Stimulated activated CD4-positive, alpha-beta T cell treated with anti-CD3 and anti-CD28 coated beads, Interleukin-15, amount 100 ng/mL, for 1 hour (primary cell): ENCODE measurements at regions not wholly inside any gene's neighbourhood (a gene's known extent, or its start where the extent isn't known, plus 50 kb on each side); places are given as distances from the start of the nearest gene placed in this dataset.
"Not testable (repeated sequence)": the region's sequence is repeated elsewhere in the genome, so short reads cannot be mapped to it uniquely, and the experiment has no call there.

Experiments used
- DNase-seq, 2 donors: peaks; one replicate each; pipeline ENCODE4 v3.0.0-alpha.2; 2020; ENCODE audit warnings: low read depth in 1 of 2, low spot score in 1 of 2

DNA sequence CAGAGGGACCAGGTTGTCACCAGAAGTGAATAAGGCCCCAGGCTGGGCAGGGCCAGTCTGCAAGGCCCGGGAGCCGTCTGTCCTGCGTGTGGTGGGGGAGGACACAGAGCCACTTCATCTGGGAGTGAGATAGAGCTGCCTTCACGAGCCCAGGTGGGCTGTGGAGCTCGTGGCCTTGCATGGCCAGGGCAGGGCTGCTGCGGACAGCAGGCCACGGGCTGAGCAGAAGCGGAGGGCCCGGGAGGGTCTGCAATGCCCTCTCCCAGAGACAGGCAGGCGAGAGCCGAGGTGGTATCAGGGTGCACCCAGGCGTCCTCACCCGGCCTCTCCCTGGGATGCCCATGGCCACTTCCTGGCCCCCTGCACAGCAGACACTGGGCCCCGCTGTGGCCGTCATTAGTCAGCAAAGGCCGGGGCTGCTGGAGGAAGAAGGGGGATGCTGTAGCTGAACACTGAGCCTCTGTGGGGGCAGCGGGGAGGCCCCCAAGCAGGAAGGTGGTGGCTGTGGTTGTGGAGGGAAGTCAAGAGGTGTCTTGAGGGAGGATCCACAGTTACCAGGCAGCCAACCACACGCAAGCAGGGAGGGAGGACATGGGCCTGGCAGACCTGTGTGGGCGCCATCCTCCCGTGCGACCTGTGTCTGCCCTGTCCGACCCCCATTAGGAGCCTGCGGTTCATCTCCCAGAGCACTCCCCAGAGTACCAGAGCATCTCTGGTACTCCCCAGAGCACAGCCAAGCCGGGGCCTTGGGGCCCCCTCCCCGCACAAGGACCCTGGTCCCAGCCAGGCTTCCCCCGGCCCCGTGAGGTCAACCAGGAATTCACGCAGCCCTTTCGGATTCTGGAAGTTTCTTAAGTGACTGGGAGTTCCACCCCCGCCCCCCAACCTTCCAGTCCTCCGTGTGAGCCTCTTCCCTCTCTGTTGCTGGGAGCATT lies 1109.5 kb downstream of the BRD1 start:
- no peak for DNase-seq

DNA sequence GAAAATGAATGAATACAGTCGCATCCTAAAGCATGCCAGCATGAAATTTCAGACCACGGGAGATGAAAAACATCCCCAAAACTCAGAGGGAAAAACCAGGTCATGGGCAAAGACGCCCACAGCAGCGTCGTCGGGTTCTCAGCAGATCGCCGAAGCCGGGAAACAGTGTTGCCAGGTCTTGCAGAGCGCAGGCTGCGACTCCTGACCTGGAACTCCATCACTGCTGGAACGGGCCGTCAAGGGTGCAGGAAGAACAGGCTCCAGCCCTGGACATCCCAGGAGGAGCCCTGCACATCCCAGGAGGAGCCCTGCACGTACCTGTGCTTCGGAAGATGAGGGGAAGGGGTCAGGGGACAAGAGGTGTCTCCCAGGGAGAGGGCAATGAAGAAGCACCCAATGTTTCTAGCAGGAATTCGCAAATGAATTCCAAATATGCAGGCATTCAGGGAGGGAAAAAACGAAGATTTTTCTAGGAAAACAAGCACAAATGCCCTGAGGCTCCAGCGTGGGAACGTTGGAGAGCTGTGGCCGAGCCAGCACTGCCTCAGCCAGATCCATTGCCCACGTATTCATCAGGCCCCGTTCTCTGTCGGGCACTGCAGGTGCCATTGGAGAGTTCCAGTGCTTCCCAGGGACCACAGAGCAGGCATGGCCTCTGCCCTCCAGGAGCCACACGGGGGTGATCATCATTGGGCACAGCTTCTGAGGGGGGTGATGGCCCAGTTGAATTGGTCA lies 1110.4 kb downstream of the BRD1 start:
- DNase-seq, result no peak

DNA sequence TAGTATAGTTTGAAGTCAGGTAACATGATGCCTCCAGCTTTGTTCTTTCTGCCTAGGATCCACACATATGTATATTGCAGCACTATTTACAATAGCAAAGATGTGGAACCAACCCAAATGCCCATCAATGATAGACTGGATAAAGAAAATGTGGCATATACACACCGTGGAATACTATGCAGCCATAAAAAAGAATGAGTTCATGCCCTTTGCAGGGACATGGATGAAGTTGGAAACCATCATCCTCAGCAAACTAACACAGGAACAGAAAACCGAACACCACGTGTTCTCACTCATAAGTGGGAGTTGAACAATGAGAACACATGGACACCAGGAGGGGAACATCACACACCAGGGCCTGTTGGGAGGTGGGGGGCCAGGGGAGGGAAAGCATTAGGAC lies 1111.5 kb downstream of the BRD1 start:
- DNase-seq, result not testable (repeated sequence)

DNA sequence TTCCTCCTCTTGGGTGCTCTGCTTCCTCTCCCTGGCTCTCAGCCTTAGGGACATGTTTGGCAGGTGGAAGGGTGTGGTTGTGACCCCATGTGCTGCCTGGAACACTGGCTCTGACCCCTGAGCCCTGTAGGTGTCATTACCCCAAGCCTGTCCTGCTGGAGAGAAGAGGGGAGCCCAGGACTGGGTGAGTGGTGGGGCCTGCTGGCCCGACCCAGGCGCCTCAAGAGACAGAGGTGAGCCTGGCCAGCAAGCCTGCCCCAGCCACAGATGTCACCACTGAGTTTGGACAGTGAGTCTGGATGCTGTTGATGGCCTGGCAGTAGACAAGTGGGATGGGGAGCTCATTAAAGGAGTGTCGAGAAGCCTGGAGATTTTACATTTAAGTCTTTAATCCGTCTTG lies 1112.2 kb downstream of the BRD1 start:
- DNase-seq, result no peak

DNA sequence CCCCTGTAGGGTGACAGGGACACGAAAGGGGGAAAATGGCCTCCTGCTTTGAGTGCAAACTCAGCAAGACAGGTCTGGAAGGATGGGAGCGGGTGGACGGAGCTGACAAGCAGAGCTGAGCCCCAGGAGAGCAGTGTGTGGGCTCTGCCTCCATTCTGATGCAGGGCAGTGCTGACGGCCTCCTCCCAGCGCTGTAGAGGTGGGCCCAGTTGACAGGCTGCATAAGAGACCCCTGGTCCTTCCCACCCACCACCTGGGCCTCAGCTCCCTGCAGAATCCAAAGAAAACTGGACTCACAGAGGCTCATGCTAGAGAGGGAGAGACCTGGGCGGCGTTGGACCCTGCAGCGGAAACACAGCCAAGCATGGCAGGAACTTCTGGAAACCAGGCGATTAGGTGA lies 1113.4 kb downstream of the BRD1 start:
- no peak for DNase-seq

DNA sequence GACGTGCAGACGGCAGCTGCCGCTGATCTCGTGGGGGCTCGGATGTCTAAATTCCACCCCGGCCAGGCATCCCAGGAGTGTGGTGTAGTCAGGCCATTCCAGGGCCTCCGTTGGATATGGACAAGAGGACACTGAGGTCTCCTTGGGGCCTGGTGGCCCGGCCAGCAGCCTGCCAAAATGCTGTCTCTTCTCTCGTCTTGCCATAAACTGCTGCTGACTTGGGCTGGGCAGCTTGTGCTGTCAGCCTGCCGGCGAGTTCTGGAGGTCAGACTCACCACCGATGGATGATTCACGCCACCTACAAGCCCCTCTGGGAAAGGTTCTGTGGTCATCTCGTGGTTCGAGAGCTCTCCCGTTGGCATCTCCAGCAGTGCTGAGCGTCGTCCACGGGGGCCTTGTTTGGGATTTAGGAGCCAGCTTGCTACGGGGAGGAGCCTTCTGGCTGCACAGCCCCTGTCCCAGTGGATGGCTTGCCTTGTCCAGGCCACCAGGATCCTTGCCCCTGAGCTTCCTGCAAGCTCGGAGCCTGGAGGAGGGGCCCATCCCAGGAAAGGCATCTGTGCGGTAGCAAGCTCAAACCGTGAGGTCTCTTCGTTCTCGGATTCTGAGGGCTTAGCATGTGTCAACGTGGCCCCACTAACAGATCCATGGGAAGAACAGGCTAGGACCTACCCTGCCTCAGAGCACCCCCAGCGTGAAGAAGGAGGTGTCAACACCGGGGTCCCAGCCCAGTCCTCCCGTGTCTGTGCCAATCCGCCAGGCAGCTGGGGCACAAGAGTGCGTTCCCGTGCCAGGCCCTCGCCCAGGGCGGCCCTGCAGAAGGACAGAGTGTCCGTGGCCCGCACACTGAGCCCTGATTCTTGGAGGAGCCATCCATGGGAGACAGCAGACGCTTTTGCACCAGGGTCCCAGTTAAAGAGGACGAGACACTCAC lies 1114.1 kb downstream of the BRD1 start:
- no peak for DNase-seq

DNA sequence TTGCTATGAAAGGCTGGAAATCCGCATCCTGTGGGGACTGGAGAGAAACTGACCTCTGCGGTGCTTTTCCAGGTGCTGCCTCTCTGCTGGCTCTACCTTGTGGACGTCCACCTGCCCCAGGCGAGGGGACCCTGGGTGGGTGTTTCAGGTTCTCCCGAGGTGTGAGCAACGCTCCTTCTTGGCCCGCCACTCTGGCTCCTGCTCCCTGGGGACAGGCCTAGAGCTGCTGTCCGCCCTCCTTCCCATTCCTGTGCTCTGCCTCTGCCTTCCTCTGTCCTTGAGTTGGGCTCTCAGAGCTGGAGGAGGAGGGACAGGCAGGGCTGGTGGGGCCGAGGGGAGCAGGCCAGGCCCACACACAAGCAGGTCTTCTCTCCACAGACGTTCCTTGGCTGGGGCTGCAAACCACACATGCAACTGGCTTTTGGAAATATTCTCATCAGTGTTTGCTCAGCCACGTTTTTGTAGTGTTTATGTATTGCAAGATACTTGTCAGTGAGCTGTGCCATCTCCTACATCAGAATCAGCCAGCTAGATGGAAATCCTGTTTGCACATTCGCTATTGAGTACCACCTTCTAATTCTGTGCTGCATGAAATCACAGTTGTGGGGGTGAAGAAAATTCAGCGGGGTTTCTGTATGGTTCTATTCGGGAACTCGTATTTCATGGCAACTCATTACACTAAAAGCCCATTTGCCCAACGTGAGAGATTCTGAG lies 1115.0 kb downstream of the BRD1 start:
- no peak for DNase-seq

DNA sequence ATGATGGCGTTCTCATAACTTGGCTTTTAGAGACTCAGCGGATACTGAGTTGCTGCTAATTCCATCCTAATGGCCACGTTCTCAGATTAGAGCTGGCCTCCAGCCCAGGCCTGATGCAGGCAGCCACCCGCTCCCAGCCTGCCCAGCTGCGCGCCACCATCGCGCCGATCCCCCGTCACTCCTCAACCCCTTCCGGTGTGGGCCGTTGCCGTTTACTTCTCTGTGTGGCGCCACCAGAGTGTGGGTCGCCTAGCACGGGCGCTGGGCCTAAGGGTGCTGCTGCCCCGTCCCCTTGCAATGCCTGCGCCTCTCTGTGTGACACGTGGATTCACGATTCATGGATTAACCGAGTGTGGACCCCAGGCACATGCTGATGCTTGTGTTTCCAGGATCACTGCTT lies 1116.0 kb downstream of the BRD1 start:
- no peak for DNase-seq

DNA sequence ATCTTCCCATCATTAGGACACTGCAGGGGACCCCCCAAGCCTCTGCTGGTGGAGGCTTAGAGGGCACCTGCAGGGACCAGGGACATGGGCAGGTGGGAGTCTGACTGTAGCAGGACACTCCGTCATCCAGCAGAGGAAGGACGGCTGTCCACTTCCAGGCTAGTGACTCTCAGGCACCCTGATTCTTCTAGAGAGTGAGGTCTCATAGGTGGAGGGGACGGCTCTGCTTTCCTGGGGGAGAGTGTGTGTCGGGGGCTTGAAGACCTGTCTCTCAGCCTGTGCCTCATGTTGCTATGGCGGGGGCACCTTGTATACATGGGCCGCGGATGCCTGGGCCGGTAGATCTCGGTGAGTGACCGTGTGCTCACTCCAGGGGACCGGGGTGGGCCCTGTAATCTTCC lies 1116.6 kb downstream of the BRD1 start:
- no peak for DNase-seq

DNA sequence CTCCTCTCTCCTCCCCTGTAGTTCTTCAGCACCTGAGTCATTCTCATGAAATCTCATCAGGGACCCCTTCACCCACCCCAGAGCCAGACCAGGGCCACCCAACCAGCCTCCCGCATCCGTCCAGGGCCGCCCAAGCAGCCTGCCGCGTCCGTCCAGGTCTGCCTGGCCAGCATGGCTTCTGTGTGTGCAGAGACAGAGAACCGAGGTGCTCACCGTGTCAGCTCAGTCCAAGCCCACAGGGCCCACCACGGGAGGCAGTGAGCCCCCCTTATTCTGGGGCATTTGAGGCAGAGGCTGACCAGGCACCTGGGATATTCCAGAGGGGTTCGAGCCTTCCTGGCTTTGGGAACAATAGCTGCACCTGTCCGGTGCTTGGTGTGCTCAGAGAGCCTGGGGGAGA lies 1117.3 kb downstream of the BRD1 start:
- DNase-seq, result no peak

DNA sequence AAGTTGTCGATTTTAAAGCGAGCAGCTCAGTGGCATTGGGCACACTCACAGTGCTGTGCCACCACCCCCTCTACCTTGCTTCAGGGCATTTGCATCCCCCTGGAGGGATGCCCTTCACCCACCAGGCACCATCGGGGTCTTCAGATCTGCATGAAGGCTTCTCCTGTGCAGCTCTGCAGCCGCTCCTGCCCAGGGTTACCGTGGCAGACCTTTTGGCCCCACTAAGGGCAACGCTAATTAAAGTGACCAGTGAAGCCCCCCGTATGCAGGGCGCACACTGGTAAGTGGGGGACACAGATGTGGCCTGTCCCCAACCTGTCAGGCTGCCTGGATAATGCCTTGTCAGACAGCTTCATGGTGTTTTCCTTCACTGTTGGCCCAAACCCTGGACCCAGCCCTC lies 1117.7 kb downstream of the BRD1 start:
- no peak for DNase-seq

DNA sequence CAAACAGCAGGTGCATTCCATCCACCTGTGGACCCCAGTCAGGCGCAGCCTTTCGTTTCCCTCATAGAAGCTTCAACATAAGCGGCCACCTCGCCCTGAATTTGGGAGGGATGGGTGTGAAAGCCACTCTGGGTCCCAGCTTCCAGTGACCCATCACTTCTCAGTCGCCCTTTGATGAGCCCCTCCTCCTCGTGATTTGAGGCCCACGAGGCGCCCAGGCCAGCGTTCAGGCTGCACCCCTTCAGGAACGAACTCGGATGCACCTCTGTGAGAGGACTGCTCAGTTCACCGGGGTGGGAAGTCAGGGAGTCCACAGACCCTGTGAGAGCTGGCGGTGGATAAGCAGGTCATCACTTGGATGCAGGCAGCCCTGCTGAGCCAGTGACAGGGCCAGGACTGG lies 1118.2 kb downstream of the BRD1 start:
- DNase-seq, result no peak

DNA sequence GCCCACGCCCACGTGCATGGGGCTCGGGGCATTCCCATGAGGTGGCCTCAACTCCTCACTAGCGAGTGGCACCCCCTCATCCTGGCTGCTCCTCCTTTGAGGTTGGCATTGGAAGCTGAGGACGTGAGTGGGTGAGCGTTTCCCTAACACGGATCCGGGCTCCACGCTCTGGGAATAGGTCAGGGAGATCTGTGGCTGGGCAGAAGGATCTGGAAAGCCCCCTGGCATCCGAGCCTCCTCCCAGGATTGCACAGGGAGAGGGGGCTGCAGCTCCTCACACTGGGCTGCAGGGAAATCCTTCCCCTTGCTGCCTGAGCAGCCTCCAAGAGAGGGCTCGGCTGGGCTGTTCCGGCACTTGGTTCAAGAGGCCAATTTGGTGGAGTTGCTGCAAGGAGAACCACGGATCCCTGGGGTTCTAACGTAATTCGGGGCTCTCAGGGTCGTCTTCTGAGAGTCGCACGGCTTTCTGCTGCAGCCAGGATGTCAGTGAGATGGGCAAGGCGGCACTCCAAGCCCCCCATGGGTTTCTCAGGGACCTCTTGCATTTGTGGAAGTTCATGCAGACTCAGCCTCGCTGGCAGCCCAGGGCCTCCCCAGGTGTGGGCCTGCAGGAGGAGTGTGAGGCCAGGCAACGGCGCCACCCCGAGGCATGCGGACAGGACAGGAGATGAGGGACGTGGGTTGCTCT lies 1119.0 kb downstream of the BRD1 start:
- DNase-seq, result no peak

DNA sequence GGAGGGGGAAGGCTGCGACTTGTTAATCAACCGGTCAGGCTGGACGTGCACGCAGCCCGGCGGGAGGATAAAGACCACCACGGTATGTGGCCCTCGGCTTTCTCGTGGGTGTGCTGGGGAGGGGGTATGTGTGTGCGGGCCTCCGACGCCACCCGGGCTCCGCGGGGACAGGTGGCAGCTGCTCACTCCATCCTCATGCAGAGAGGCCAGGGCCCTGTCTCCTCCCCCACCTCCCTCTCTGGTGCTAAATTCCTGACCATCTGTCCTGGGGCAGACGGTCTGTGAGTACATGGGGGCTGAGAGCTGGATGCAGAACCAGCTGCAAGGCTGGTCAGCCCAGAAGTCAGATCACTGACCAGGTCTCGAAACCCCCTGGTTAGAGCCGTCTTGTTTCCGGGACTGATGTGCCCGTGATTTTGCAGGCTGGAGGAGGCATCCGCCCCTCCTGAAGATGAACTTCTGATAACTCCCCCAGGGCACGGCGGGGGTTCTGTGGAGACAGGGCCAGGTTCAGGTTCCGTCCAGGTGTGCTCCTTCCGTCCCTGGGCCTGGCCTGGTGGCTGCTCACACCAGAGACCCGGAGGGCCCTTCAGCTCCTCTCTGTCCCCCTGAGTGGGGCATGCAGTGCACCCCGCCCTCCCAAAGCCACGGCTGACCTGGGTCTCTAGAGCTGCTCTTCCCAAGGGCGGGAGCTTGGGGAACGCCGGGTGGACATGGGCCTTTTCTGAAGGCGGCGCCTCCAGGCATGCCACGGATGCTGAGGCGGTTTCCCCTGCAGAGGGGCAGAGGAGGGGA lies 1119.7 kb downstream of the BRD1 start:
- DNase-seq, result no peak

DNA sequence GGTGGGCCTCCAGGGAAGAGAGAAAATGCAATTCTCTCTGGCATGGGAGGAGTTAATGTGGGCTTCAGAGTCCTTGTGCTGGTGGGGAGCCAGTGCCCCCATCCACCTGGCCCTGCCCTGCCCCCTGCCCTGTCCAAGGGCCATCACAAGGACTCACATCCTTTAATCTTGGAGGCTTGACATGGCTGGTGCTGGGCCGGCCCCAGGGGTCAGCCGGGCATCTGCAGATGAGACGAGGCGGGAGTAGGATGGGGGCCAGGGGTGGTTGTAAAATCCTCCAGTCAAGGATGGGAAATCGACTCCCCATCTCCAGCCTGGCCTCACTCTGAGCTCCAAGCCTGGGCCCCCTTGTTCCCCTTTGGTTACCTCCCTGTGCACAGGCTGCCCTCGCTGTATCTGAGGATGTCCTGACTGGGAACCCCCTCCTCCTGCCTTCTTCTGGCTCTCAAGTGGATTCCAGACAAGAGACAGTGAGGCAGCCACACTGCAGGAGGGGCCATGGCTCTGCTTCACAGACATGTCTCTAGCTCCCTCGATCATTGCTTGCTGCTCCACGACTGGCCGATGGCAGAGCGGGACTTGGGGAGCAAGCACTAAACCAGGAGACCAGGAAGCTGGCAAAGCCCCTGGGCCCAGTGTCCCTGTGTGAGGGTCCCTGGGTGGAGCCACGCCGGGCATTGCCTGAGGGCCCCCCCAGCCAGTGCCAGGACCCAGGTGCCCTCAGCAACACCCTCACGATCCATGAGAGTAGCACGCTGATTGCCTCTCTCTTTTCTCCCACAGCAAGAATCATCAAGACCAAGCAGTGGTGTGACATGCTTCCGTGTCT lies 1120.5 kb downstream of the BRD1 start:
- DNase-seq, result no peak

DNA sequence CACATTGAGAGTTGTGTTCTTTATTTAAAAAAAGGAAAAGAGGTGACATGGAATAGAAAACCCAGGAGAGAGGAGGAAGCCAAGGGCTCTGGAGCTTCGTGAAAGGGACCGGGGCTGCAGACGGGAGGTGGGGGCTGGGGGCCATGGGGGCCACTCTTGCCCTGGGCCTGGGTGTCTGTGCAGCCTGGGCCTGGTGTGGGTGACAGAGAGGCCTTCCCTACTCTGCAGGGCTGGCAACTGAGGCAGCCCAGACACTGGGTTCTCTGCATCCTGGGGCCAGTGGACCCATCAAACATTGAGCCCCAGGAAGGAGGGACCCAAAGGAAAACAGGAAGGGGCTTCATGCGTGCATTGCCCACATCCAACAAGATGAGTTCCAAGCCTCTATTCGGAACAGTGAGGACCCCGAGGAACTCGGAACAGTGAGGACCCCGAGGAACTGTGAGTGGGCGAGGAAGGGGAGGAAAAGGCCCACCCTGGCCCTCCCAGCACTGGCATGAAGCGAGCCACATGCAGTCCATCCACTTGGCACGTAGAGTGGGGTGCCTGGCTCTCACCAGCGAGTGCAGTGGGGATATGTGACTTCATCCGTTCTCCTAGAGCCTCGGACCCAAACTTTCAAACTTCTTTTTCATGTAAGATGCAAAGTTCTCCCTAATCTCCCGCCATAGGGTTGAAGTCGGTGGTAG lies 1121.6 kb downstream of the BRD1 start:
- DNase-seq, result no peak

DNA sequence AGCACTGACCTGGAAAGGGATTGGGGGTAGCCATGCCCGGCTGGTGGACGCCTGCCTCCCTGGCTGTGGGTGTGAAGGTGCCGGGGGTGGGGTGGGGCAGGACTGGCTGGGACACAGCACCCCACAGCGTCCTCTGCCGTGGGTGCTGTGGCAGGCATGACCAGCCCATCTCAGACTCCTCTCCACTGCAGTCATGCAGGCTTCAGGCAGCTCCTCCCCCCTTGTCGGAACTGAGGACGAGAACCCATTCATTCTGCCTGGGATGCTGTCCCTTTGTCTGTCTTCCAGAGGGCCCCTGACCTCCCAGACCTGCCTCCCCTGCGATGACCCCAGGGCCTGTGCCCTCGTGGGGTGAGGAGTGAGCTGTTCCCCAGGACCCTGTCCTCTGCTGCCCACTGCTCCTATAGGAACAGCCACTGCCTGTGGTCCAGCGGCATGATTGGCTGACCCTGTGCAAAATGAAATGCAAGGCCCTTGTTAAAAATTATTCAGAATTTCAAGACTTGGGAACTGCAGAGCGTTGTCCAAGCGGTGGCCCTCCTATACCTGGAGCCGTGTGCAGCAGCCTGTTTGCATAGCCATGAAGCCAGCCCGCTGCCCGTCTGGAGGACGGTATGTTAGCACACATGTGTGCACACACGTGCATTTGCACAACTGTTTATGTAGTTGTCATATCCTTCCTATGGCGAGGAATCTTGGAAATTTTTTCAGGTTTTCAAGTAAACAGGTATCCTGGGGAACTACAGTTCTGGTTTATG lies 1122.3 kb downstream of the BRD1 start:
- DNase-seq, result no peak
